ENCODE measurements at regions not wholly inside any gene's neighbourhood (a gene's known extent, or its start where the extent isn't known, plus 50 kb on each side); places are given as distances from the start of the nearest gene placed in this dataset.
A peak's percentile ranks its signal among the peaks of the same experiment; 100 is the strongest.
"Not testable (repeated sequence)": the region's sequence is repeated elsewhere in the genome, so short reads cannot be mapped to it uniquely, and the experiment has no call there.

GRCh38 chr10:9848278-9848677, 1169.4 kb upstream of the CELF2 start:
- TF ChIP-seq CTCF (conservative IDR thresholded peaks at IDR 0.05; ENCODE audit: low read depth, low read length), result no peak
- no peak overlapping the region for H3K4me3 ChIP-seq (ENCODE audit: low read depth, low read length)
- DNase-seq (ENCODE audit: low read depth), result no peak

DNA sequence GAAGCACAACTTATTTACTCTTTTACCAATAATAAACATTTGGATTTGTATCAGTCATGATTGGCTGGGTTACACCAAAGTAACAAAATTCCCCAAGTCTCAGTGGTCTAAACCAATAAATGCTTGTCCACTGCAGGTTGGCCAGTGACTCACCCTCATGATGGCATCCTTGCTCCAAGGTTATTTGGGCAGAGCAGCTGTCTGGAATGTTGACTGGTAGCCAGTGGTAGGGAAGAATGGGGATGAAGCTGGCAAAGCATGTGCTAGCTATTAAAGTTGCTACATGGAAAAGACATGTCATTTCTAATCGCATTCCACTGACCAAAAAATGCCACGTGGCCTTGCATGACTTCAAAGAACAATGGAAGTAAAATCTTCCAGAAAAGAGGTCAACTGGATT, 1168.7 kb upstream of the CELF2 start:
- DNase-seq (ENCODE audit: low read depth), result no peak
- no peak overlapping the region for H3K4me3 ChIP-seq (ENCODE audit: low read depth, low read length)
- no peak for TF ChIP-seq CTCF (conservative IDR thresholded peaks at IDR 0.05; ENCODE audit: low read depth, low read length)

GRCh38 chr10:9850415-9850814, 1167.3 kb upstream of the CELF2 start:
- DNase-seq (ENCODE audit: low read depth), result no peak
- TF ChIP-seq CTCF (conservative IDR thresholded peaks at IDR 0.05; ENCODE audit: low read depth, low read length), result no peak
- H3K4me3 ChIP-seq (ENCODE audit: low read depth, low read length), result no peak overlapping the region

- no peak for DNase-seq (ENCODE audit: low read depth)
These were observed 1165.9 kb upstream of the CELF2 start for GRCh38 chr10:9851808-9852207.

GRCh38 chr10:9853405-9854355, 1164.0 kb upstream of the CELF2 start:
- DNase-seq (ENCODE audit: low read depth), result peak; percentile 33
- H3K4me3 ChIP-seq (ENCODE audit: low read depth, low read length), result no peak overlapping the region
- peak; percentile 24 for TF ChIP-seq CTCF (conservative IDR thresholded peaks at IDR 0.05; ENCODE audit: low read depth, low read length)

More at GRCh38 chr10:9851808-9852207, 1165.9 kb upstream of the CELF2 start:
- TF ChIP-seq CTCF (conservative IDR thresholded peaks at IDR 0.05; ENCODE audit: low read depth, low read length), result no peak
- no peak overlapping the region for H3K4me3 ChIP-seq (ENCODE audit: low read depth, low read length)

- DNase-seq (ENCODE audit: low read depth), result not testable (repeated sequence)
These were observed 1162.2 kb upstream of the CELF2 start for GRCh38 chr10:9855451-9855850.

DNA sequence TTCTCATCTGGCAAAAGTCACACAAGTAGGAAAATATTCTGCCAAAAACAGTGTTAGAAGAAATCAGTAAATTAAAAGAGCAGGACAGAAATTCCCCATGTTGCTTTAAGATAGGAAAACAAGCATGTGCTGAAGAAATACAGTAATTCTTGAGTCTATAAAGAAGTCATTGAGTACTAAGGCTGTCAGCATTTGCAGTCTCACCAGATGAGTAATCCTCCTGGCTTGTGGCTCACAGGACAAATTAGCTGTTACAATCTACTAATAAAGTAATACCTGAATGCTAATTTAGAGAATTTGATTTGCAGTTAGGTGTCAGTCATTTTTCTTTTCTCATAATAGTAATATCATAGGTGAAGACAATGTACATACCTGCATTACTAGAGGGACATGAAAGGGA, 1158.9 kb upstream of the CELF2 start:
- H3K4me3 ChIP-seq (ENCODE audit: low read depth, low read length), result no peak overlapping the region
- peak; percentile 51 for DNase-seq (ENCODE audit: low read depth)
- no peak for TF ChIP-seq CTCF (conservative IDR thresholded peaks at IDR 0.05; ENCODE audit: low read depth, low read length)

More at GRCh38 chr10:9855451-9855850, 1162.2 kb upstream of the CELF2 start:
- not testable (repeated sequence) for H3K4me3 ChIP-seq (ENCODE audit: low read depth, low read length)

All from choroid plexus epithelial cell (primary cell).